Heart left ventricle (tissue), 16 donors: ENCODE measurements at regions not wholly inside any gene's neighbourhood (a gene's known extent, or its start where the extent isn't known, plus 50 kb on each side); places are given as distances from the start of the nearest gene placed in this dataset.

Experiments used
- ATAC-seq, 4 donors: fragments of 200-7000 bp; cut with Tn5 transposase; one replicate each; pipeline ENCODE4 v1.9.1; 2020 to 2022; ENCODE audit warnings: moderate library complexity in 4 of 4, mild to moderate bottlenecking in 3 of 4, moderate number of reproducible peaks in 1 of 4
- DNase-seq, 5 donors: peaks; one replicate each; pipeline ENCODE4 v3.0.0-alpha.2; 2020
- H3K27ac ChIP-seq, 12 donors: fragments of 200-600 bp; sonication (generic) in 4 of 12; one replicate each; pipeline versions ENCODE4 v1.5.0 to v1.8.0; 2016 to 2022; ENCODE audit warnings: mild to moderate bottlenecking in 2 of 12
- H3K27me3 ChIP-seq, 9 donors: fragments of 200-600 bp; sonication (generic) in 2 of 9; one replicate each; pipeline versions ENCODE4 v1.5.1 to v1.8.0; 2016 to 2022; ENCODE audit warnings: mild to moderate bottlenecking in 3 of 9
- H3K36me3 ChIP-seq, 9 donors: fragments of 200-600 bp; sonication (generic) in 2 of 9; one replicate each; pipeline versions ENCODE4 v1.5.0 to v1.8.0; 2018 to 2022; ENCODE audit warnings: mild to moderate bottlenecking in 2 of 9
- H3K4me1 ChIP-seq, 12 donors: fragments of 200-600 bp; sonication (generic) in 4 of 12; one replicate each; pipeline versions ENCODE4 v1.5.0 to v1.8.0; 2016 to 2022; ENCODE audit warnings: mild to moderate bottlenecking in 3 of 12
- H3K4me3 ChIP-seq, 12 donors: fragments of 200-600 bp; sonication (generic) in 4 of 12; one replicate each; pipeline versions ENCODE4 v1.5.0 to v1.8.0; 2017 to 2022; ENCODE audit warnings: mild to moderate bottlenecking in 9 of 12, moderate library complexity in 4 of 12
- H3K9me3 ChIP-seq, 12 donors: fragments of 200-600 bp; sonication (generic) in 4 of 12; one replicate each; pipeline versions ENCODE4 v1.5.0 to v1.8.0; 2016 to 2022; ENCODE audit warnings: mild to moderate bottlenecking in 1 of 12
- POLR2A ChIP-seq, 2 donors: fragments of 450-650 bp; IDR thresholded peaks; one replicate each; pipeline ENCODE4 v1.6.1; 2017; ENCODE audit warnings: antibody characterized with exemption in 2 of 2, mild to moderate bottlenecking in 2 of 2, moderate library complexity in 2 of 2
- WGBS, 4 donors: extraction: QIAGEN DNeasy Blood & Tissue Kit in 2 of 4; methylation state at CpG; one replicate each; pipeline versions ENCODE4 v1.1.5 to v1.1.7; 2013 to 2018; 5-methylcytosine and 5-hydroxymethylcytosine counted together
- intact Hi-C, 10 donors: fragments of 100-400 bp; cut with DNase I; formaldehyde crosslinking; loops; one replicate each; pipeline versions ENCODE4 v1.11.1 to v1.14.2; 2022
- TF ChIP-seq, protein P1 (sequence below), 12 donors: fragments of 200-600 bp; sonication (generic) in 4 of 12; IDR thresholded peaks; one replicate each; pipeline versions ENCODE4 v1.5.0 to v1.8.0; 2018 to 2022; ENCODE audit warnings: antibody characterized with exemption in 12 of 12, mild to moderate bottlenecking in 5 of 12
- donor health status: ischemic (EF 13 %, LVEDD 7.1; RV severe dilation, severe dysfunction).
- donor health status: healthy with polysubstance abuse.
- donor health status: DM: no; HTN: yes; CAD: no.
- donor health status: DM: no; HTN: no; CAD: no.
- donor health status: ischemic (EF 25% LVEDD 6.9; RV normal size, moderate dysfunction).
- donor health status: ischemic (EF 25% LVEDD 5.7; RV mildly dilated, moderate dysfunction).
- donor health status: healthy.
- donor health status: DM: yes; HTN: yes; CAD: no.
- donor health status: ischemic (EF 35%, LVEDD 5.7; RV mildly dilated, moderate dysfunction).
- donor health status: nonischemic (EF 11% LVEDD 7.7; RV severe dilation, severe dysfunction).
- donor health status: DM: yes; HTN: yes; CAD: no.
- donor health status: PGD.
- donor health status: ischemic (EF 29% LVEDD 5.4; RV normal size, mild dysfunction).
- donor health status: nonischemic (EF 23%, LVEDD 6.1; RV moderate dilation, normal function).

DNA sequence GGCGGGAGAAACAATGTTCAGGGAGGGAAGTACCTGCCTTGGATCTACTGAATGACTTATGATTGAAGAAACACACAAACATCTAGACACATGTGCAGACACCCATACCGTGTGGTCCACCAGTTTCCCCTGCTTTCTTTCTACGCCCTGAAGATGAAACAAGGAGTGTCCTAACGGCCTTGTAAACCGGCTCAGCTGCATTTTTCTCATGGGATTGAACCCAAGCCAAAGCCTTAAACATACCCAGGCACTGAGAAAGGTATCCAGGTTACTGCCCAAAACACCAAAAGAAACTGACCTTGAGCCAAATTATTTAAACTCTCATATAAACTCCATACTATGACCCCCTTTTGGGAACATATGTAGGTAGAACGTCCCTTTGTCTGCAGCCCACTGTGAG is 630.0 kb upstream of the RGS18 start:
- DNase-seq (no peak), ATAC-seq (no peak)
- Histone ChIP-seq H3K36me3 (no peaks in the 10 kb centered on the region), H3K4me1 (no peaks in the 10 kb centered on the region), H3K27ac (no peak overlapping the region), H3K27me3 (no peaks in the 10 kb centered on the region), H3K4me3 (no peak overlapping the region), H3K9me3 (peaks cover 0 to 3% (median 0%) of the 10 kb centered on the region in 12 donors)
- WGBS, 4 donors, result 76 to 87% (median 81%) methylated on average over 6 of the region's 6 CpGs
- intact Hi-C loops, result no loop called here
- TF ChIP-seq, protein P1, sequence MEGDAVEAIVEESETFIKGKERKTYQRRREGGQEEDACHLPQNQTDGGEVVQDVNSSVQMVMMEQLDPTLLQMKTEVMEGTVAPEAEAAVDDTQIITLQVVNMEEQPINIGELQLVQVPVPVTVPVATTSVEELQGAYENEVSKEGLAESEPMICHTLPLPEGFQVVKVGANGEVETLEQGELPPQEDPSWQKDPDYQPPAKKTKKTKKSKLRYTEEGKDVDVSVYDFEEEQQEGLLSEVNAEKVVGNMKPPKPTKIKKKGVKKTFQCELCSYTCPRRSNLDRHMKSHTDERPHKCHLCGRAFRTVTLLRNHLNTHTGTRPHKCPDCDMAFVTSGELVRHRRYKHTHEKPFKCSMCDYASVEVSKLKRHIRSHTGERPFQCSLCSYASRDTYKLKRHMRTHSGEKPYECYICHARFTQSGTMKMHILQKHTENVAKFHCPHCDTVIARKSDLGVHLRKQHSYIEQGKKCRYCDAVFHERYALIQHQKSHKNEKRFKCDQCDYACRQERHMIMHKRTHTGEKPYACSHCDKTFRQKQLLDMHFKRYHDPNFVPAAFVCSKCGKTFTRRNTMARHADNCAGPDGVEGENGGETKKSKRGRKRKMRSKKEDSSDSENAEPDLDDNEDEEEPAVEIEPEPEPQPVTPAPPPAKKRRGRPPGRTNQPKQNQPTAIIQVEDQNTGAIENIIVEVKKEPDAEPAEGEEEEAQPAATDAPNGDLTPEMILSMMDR (IDR thresholded peaks at IDR 0.05), result no peak
- no peak for TF ChIP-seq POLR2A (IDR thresholded peaks at IDR 0.05)

DNA sequence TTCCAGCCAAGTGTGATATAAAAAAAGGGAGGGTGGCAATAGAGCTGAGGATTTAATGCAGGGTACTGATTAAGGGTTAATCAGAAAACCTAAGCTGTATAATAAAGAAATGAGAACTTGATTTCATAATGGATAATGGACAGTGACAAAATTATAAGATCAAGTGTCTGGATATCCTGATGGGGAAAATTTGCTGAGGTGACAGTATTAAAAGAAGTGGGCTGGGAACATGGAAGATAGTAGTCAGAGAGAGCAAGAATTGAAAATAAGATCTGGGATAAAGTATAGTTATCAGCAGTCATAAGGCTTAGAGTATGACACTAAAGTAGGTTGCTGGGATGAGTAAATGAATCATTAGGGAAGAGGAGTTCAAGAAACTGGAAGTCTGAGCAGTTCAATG is 627.3 kb upstream of the RGS18 start:
- no peaks in the 10 kb centered on the region for H3K4me1 ChIP-seq
- H3K27me3 ChIP-seq, result no peaks in the 10 kb centered on the region
- DNase-seq (no peak), ATAC-seq (no peak)
- no peaks in the 10 kb centered on the region for H3K36me3 ChIP-seq
- no peaks in the 10 kb centered on the region for H3K9me3 ChIP-seq
- no peak for TF ChIP-seq POLR2A (IDR thresholded peaks at IDR 0.05)
- TF ChIP-seq, protein P1 (IDR thresholded peaks at IDR 0.05), result no peak
- intact Hi-C loops, result no loop called here
- no peak overlapping the region for H3K27ac ChIP-seq
- no peak overlapping the region for H3K4me3 ChIP-seq

DNA sequence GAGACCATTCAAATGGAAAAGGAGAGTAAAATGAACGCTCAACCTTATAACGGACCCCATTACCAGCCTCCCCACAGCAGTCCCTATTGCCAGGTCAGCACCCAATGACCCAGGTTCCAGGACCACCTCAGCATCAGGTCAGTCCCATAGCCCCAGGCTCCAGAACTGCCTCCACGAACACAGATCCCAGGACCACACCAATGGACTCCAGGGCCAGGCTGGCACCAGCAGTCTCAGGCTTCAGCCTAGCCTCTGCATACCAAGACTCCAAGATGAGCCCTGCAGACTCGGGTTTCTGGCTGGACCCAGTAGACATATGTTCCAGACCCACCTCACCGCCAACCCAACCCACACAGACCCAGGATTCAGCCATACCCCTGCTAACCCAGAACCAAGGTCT is 625.0 kb upstream of the RGS18 start:
- DNase-seq (no peak), ATAC-seq (no peak)
- Histone ChIP-seq H3K4me1 (no peaks in the 10 kb centered on the region), H3K27ac (no peak overlapping the region), H3K4me3 (no peak overlapping the region), H3K9me3 (peaks cover 0 to 20% (median 7%) of the 10 kb centered on the region in 12 donors), H3K36me3 (no peaks in the 10 kb centered on the region), H3K27me3 (no peaks in the 10 kb centered on the region)
- TF ChIP-seq, protein P1 (IDR thresholded peaks at IDR 0.05), result no peak
- TF ChIP-seq POLR2A (IDR thresholded peaks at IDR 0.05), result no peak
- WGBS, 4 donors, result 86 to 98% (median 93%) methylated on average over 3 to 5 of the region's 5 CpGs
- intact Hi-C loops, result no loop called here

DNA sequence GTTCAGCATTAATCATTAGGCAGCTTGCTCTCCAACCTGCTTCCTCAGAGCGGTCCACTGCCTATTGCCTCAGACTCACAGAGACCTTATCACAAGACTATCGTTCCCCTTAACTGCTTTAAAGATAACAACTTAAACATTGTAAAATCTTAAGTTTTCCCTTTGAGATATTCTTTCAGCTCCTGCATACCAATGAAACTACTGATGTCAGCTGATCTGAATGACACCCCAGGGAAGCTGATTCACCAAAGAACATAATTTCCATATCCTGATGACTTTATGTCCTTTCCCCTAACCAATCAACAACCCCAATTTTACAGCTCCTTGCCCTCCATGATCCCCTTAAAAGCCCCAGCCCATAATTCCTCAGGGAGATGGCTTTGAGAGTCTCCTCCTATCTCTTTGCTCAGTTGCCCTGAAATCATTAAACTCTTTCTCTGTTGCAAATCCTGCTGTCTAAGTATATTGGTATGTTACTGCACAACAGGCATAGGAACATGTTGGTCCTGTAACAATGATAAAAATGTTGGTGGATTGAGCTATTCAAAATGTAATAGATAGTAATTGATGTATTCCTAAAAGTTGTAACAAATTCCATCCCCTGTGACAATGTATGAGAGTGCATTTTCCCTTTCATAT is 621.4 kb upstream of the RGS18 start:
- H3K27ac ChIP-seq, result no peak overlapping the region
- peaks cover 0 to 20% (median 9%) of the 10 kb centered on the region in 12 donors for H3K9me3 ChIP-seq
- no peaks in the 10 kb centered on the region for H3K27me3 ChIP-seq
- no peaks in the 10 kb centered on the region for H3K4me1 ChIP-seq
- DNase-seq (no peak), ATAC-seq (no peak)
- TF ChIP-seq, protein P1 (IDR thresholded peaks at IDR 0.05), result no peak
- no peak for TF ChIP-seq POLR2A (IDR thresholded peaks at IDR 0.05)
- no peaks in the 10 kb centered on the region for H3K36me3 ChIP-seq
- H3K4me3 ChIP-seq, result no peak overlapping the region
- 64 to 72% (median 66%) methylated on average over 2 of the region's 2 CpGs for WGBS, 4 donors
- intact Hi-C loops, result no loop called here
